Left cardiac atrium (tissue), 4 donors: ENCODE measurements at regions not wholly inside any gene's neighbourhood (a gene's known extent, or its start where the extent isn't known, plus 50 kb on each side); places are given as distances from the start of the nearest gene placed in this dataset.

Experiments used
- ATAC-seq, 2 donors: fragments of 200-7000 bp; cut with Tn5 transposase; one replicate each; pipeline ENCODE4 v1.9.1; 2020; ENCODE audit warnings: mild to moderate bottlenecking in 2 of 2, moderate library complexity in 2 of 2
- DNase-seq: peaks from one replicate; pipeline ENCODE4 v3.0.0-alpha.2; 2020
- intact Hi-C, 2 donors: fragments of 100-400 bp; cut with DNase I; formaldehyde crosslinking; loops; one replicate each; pipeline versions ENCODE4 v1.14.1 to v1.15.1; 2022 to 2023
- microRNA-seq, 2 donors: library from miRNA; unstranded; fragments of <30 nt; microRNA quantifications; one replicate each; pipeline ENCODE4 v1.2.0, GENCODE V29; 2020
- donor health status: DM: no; HTN: yes; CAD: no.
- donor health status: DM: no; HTN: yes; CAD: no; lungs with severe emphysema.
- donor health status: DM: yes; HTN: yes; CAD: no.
- donor health status: Dilated cardiomyopathy.

GRCh38 chr2:134203175-134203574, 50.7 kb upstream of the MGAT5 start:
- intact Hi-C loops, result no loop called here
- DNase-seq (no peak), ATAC-seq (no peak)

Small RNAs in the stretch of these regions (microRNA-seq; reads per million reads assigned to microRNA genes)
- 3.8 to 4.4 reads per million in 2 donors for gene MIR3679
